WI38 (cell line): ENCODE measurements at regions not wholly inside any gene's neighbourhood (a gene's known extent, or its start where the extent isn't known, plus 50 kb on each side); places are given as distances from the start of the nearest gene placed in this dataset.

Source experiments
- H3K4me3 ChIP-seq: 2 replicates; pipeline ENCODE4 v1.5.1; 2011; ENCODE audit warnings: low read depth, mild to moderate bottlenecking, control low read depth, low read length
- TF ChIP-seq, protein P1 (sequence below): IDR thresholded peaks from 2 replicates; pipeline ENCODE4 v1.5.1; 2012; ENCODE audit warnings: low read depth, mild to moderate bottlenecking, control low read depth, low read length

DNA sequence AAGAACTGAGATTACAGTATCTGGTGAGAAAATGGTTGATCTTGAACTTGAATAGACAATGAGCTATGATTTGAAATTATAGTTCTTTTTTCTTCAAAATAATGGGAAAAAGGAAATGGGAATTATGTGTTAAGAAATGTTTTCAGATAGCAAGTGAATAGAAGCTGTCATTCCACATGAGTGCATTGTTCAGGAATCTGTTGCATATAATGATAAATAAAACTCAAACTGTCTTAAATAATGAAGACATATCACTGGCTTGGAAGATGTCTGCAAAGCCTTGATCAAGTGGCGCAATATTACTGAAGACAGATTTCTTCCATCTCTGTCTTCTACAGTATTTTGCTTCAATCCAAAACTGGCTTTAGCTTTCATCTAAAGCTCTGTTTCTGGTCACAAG, 479.3 kb upstream of the ZFP42 start:
- H3K4me3 ChIP-seq = no peak overlapping the region
- TF ChIP-seq, protein P1, sequence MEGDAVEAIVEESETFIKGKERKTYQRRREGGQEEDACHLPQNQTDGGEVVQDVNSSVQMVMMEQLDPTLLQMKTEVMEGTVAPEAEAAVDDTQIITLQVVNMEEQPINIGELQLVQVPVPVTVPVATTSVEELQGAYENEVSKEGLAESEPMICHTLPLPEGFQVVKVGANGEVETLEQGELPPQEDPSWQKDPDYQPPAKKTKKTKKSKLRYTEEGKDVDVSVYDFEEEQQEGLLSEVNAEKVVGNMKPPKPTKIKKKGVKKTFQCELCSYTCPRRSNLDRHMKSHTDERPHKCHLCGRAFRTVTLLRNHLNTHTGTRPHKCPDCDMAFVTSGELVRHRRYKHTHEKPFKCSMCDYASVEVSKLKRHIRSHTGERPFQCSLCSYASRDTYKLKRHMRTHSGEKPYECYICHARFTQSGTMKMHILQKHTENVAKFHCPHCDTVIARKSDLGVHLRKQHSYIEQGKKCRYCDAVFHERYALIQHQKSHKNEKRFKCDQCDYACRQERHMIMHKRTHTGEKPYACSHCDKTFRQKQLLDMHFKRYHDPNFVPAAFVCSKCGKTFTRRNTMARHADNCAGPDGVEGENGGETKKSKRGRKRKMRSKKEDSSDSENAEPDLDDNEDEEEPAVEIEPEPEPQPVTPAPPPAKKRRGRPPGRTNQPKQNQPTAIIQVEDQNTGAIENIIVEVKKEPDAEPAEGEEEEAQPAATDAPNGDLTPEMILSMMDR = no peak

DNA sequence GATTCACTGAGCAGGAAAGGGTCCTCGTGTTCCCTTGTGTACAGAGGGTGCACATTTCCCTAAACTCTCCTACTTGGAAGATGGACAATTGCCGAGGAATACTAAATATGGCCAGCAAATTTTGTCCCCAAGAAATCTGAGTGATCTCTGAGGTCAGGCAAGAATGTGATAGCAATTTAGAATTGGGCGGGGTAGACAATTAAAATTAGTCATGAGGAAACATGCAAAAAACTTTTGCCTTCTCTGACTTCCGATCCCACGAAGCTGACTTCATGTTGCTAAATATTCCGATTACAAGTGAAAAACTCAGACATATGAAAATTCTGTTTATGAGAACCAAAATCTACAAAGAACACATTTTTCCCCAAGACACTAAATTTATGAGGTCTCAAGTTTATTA, 453.9 kb upstream of the ZFP42 start:
- TF ChIP-seq, protein P1 = no peak
- H3K4me3 ChIP-seq = no peak overlapping the region

DNA sequence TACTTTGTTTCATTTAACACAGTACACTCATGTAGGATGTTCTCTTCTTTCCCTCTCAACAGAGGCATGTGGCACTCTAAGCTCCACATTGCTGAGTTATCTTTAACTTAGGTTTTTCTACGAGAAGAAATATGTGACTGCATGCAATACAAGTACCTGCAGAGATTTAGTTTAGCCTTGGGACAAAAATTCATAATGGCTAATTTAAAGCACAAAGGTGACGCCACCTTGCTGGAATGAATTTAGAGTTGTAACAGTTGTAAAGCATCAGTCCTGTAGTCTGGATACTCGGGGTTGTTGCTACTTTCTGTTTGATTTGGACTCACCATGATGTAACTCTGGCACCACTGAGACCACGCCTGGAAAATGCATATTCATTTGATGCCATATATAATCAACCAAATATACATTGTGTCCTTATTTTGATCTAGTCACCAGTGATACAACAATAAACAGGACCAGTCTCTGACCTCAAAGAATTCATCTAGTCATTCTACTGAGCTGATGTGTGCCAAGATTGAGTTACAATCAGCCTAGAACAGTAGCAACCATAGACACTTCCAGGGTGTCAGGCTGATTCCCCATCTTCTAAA, 451.0 kb upstream of the ZFP42 start:
- H3K4me3 ChIP-seq = no peak overlapping the region
- TF ChIP-seq, protein P1 = no peak

DNA sequence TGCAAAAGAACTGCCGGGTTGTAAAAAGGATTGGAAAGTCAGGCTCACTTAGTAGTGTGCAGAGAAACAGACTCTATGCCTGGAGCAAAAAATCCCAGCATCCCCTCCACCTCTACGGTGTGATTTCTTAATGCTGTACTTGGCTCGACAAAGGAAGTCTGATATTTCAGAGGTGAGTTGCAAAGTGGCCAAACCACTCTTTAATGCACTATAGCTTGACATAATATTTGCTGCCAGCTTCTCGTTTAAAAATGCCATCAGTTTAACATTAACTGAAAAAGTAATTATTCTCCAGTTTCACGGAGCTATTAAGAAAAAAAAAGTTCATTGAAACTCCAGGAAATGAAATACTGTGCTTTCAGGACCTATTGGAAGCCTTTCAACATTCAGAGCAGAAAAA, 448.3 kb upstream of the ZFP42 start:
- TF ChIP-seq, protein P1 = no peak
- H3K4me3 ChIP-seq = no peak overlapping the region

DNA sequence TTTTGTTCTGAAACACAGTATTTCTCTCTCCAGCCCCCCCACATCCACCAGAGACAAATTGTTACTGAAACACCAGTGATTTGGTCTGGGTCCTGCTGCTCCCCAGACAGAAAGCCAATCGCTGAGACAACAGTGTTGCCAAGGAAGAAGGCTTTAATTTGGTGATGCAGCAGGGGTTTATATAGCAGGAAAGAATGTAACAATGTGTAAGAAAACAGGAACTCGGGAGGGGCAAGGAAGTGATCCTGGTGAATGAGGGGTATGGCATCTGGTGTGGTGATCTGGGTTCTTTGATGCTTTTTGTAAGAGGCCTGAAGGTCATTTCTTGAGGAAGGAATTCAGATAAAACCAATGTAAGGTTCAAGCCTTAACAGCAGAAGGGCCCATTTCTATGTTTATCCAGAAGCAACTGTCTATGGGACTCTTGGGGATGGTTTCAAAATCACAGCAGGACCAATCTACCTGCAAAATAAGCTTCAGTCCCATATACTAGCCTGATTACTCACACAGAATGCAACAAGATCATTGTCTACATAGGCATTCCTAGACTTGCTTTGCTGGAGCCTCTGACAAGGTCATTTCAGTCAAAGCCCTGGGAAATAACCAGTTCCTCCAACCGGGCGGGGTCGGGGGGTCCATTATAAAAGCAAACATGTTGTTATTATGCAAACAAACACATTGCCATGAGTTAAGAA, 445.2 kb upstream of the ZFP42 start:
- TF ChIP-seq, protein P1 = no peak
- no peak overlapping the region for H3K4me3 ChIP-seq

DNA sequence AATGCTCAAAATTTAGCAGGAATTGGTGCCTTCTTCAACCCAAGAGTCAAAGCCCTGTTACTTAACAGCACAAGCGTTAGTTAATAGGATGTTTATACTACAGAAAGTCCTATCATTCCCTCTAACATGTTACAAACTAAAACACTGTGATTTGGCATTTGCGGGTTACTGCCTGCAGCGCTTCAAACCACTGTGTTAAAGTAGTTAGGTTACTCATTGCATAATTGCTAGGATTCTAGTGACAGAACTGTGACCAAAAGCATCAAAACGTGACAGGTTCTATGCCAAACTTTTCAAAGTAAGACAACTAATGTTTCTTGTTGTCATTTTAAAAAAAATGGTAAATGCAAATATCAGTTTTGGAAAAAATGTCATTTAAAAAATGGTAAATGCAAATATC, 442.8 kb upstream of the ZFP42 start:
- no peak overlapping the region for H3K4me3 ChIP-seq
- TF ChIP-seq, protein P1 = no peak

DNA sequence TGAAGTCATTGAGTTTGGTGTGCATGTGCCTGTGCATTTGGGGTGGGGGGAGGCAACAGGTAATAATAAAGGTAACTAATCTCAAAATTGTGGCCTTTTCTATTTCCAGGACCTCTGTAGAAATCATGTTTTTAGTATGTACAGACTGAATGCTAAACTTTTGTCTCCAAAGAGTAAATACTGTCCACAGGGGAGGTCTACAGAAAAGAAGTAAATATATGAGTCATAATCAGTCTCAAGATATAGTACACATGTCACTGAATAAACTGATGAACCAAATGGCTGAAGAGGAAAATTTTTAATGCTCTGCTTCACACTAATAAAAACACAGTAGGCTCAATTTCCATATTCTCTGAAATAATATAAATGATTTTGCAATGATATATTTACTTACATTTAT, 440.4 kb upstream of the ZFP42 start:
- TF ChIP-seq, protein P1 = no peak

More for the DNA sequence above, 440.4 kb upstream of the ZFP42 start:
- H3K4me3 ChIP-seq = no peak overlapping the region
